H1 (cell line): ENCODE measurements at regions not wholly inside any gene's neighbourhood (a gene's known extent, or its start where the extent isn't known, plus 50 kb on each side); places are given as distances from the start of the nearest gene placed in this dataset.

Experiments
- CTCF ChIA-PET: fragments of 300-600 bp; sonication (Branson Sonifier 250); formaldehyde crosslinking; loops from one replicate; lab custom pipeline; 2021; ENCODE audit not compliant: partially characterized antibody; lab: Charles Lee
- POLR2A ChIA-PET: fragments of 300-600 bp; sonication (Branson Sonifier 250); formaldehyde crosslinking; loops from one replicate; lab custom pipeline; 2021; ENCODE audit warnings: inconsistent platforms; ENCODE audit not compliant: partially characterized antibody; lab: Charles Lee
- DNase-seq, 2 experiments: peaks; one replicate each; pipeline versions ENCODE4 v3.0.0 to v3.0.0-alpha.2; 2010 to 2022; ENCODE audit warnings: low spot score in 2 of 2, low read depth in 1 of 2, mixed read lengths in 1 of 2
- FAIRE-seq: peaks from 2 replicates; lab custom pipeline; 2011; peaks lifted over from hg19 to GRCh38; lab: Jason Lieb, UNC
- H2AFZ ChIP-seq: 2 replicates; pipeline ENCODE4 v1.8.1; 2012; ENCODE audit warnings: low read length, inconsistent platforms
- H2AK5ac ChIP-seq: 2 replicates; pipeline ENCODE4 v1.6.1; 2013; ENCODE audit warnings: low read depth, low read length
- H2BK120ac ChIP-seq: replicated peaks from 2 replicates; pipeline ENCODE3; 2013; ENCODE audit warnings: low read depth, low read length, inconsistent platforms
- H2BK12ac ChIP-seq: 2 replicates; pipeline ENCODE4 v1.6.1; 2013; ENCODE audit warnings: low read depth, low read length
- H2BK15ac ChIP-seq: 2 replicates; pipeline ENCODE4 v1.6.1; 2013; ENCODE audit warnings: low read length
- H2BK20ac ChIP-seq: 2 replicates; pipeline ENCODE4 v1.6.1; 2013; ENCODE audit warnings: low read length
- H2BK5ac ChIP-seq: 2 replicates; pipeline ENCODE4 v1.6.1; 2013; ENCODE audit warnings: low read depth, low read length
- H3K14ac ChIP-seq: 2 replicates; pipeline ENCODE4 v1.6.1; 2013; ENCODE audit warnings: inconsistent platforms; ENCODE audit not compliant: insufficient read length
- H3K18ac ChIP-seq: 2 replicates; pipeline ENCODE4 v1.6.1; 2013; ENCODE audit warnings: low read length; ENCODE audit errors: extremely low read depth
- H3K23ac ChIP-seq: 2 replicates; pipeline ENCODE4 v1.6.1; 2013; ENCODE audit warnings: inconsistent platforms; ENCODE audit not compliant: insufficient read length
- H3K23me2 ChIP-seq: 2 replicates; pipeline ENCODE4 v1.6.1; 2013; ENCODE audit warnings: low read depth, low read length
- H3K27ac ChIP-seq: 2 replicates; pipeline ENCODE4 v1.6.1; 2011; ENCODE audit warnings: low read depth, low read length, inconsistent platforms
- H3K27me3 ChIP-seq, 4 experiments: replicated peaks in 1 of 4; 1 replicate in 1 of 4; 2 replicates in 3 of 4; pipeline versions ENCODE4 v1.6.1 to v1.8.1; 2011 to 2013; ENCODE audit warnings: low read length in 3 of 4, mild to moderate bottlenecking in 3 of 4, inconsistent platforms in 2 of 4, mixed read lengths in 2 of 4, moderate library complexity in 1 of 4; ENCODE audit not compliant: control insufficient read depth in 3 of 4, insufficient read depth in 3 of 4; ENCODE audit errors: extremely low read depth in 1 of 4
- H3K36me3 ChIP-seq, 4 experiments: 2 replicates each; pipeline versions ENCODE4 v1.6.1 to v1.8.1; 2011 to 2013; ENCODE audit warnings: mild to moderate bottlenecking in 4 of 4, low read length in 3 of 4, moderate library complexity in 2 of 4, control low read depth in 1 of 4, inconsistent platforms in 1 of 4; ENCODE audit not compliant: insufficient read depth in 4 of 4, control insufficient read depth in 2 of 4
- H3K4ac ChIP-seq: replicated peaks from 2 replicates; pipeline ENCODE3; 2013; ENCODE audit warnings: low read length, low read depth, mixed read lengths, inconsistent platforms; ENCODE audit not compliant: insufficient read length
- H3K4me1 ChIP-seq, 4 experiments: replicated peaks in 1 of 4; 1 replicate in 1 of 4; 2 replicates in 3 of 4; pipeline versions ENCODE4 v1.6.1 to v1.8.1; 2011 to 2013; ENCODE audit warnings: low read length in 3 of 4, inconsistent platforms in 2 of 4, mixed read lengths in 1 of 4; ENCODE audit not compliant: insufficient read depth in 4 of 4, control insufficient read depth in 3 of 4
- H3K4me2 ChIP-seq, 2 experiments: 2 replicates each; pipeline versions ENCODE4 v1.6.1 to v1.8.1; 2011 to 2013; ENCODE audit warnings: low read depth in 2 of 2, low read length in 2 of 2, control low read depth in 1 of 2, inconsistent platforms in 1 of 2, mild to moderate bottlenecking in 1 of 2; ENCODE audit not compliant: insufficient read depth in 1 of 2
- H3K4me3 ChIP-seq, 4 experiments: fragments of 200-600, 300-600 bp in 1 of 4; sonication (generic), shearing (Covaris generic), sonication (Bioruptor Twin) in 1 of 4; 2 replicates each; pipeline versions ENCODE4 v1.5.1 to v1.8.1; 2011 to 2016; ENCODE audit warnings: low read length in 4 of 4, low read depth in 3 of 4, control low read depth in 2 of 4, inconsistent platforms in 2 of 4, mild to moderate bottlenecking in 2 of 4, mixed read lengths in 1 of 4, moderate library complexity in 1 of 4; ENCODE audit not compliant: insufficient read depth in 2 of 4; ENCODE audit errors: extremely low read depth in 1 of 4
- H3K56ac ChIP-seq: replicated peaks from 2 replicates; pipeline ENCODE3; 2013; ENCODE audit warnings: low read depth, mild to moderate bottlenecking, mixed read lengths, low read length, inconsistent platforms; ENCODE audit not compliant: insufficient read length
- H3K79me1 ChIP-seq: 2 replicates; pipeline ENCODE4 v1.6.1; 2013; ENCODE audit warnings: low read depth, low read length, control low read depth
- H3K79me2 ChIP-seq, 2 experiments: 2 replicates each; pipeline versions ENCODE4 v1.6.1 to v1.8.1; 2012 to 2013; ENCODE audit warnings: low read length in 2 of 2, mild to moderate bottlenecking in 2 of 2, inconsistent platforms in 1 of 2; ENCODE audit not compliant: insufficient read depth in 2 of 2, control insufficient read depth in 1 of 2
- H3K9ac ChIP-seq, 4 experiments: replicated peaks in 1 of 4; 1 replicate in 1 of 4; 2 replicates in 3 of 4; pipeline versions ENCODE4 v1.6.1 to v1.8.1; 2011 to 2013; ENCODE audit warnings: low read depth in 3 of 4, low read length in 3 of 4, control low read depth in 2 of 4, mild to moderate bottlenecking in 2 of 4, moderate library complexity in 2 of 4, inconsistent platforms in 1 of 4; ENCODE audit errors: extremely low read depth in 1 of 4
- H3K9me3 ChIP-seq, 2 experiments: 2 replicates each; pipeline versions ENCODE4 v1.6.1 to v1.8.1; 2012 to 2013; ENCODE audit warnings: mild to moderate bottlenecking in 2 of 2, moderate library complexity in 2 of 2, control low read depth in 1 of 2, inconsistent platforms in 1 of 2, low read depth in 1 of 2, low read length in 1 of 2, mixed read lengths in 1 of 2; ENCODE audit not compliant: insufficient read depth in 2 of 2
- H4K20me1 ChIP-seq, 2 experiments: replicated peaks in 1 of 2; 2 replicates each; pipeline versions ENCODE3 to v1.8.1; 2011 to 2013; ENCODE audit warnings: inconsistent platforms in 2 of 2, low read length in 2 of 2, mild to moderate bottlenecking in 1 of 2; ENCODE audit not compliant: insufficient read depth in 2 of 2, control insufficient read depth in 1 of 2
- H4K5ac ChIP-seq: 2 replicates; pipeline ENCODE4 v1.6.1; 2013; ENCODE audit warnings: low read length, low read depth, mixed read lengths, inconsistent platforms; ENCODE audit not compliant: insufficient read length
- H4K8ac ChIP-seq: 2 replicates; pipeline ENCODE4 v1.8.0; 2013; ENCODE audit warnings: mild to moderate bottlenecking, moderate library complexity, low read length, inconsistent platforms; ENCODE audit not compliant: insufficient read depth; ENCODE audit errors: extremely low read depth
- H4K91ac ChIP-seq: replicated peaks from 2 replicates; pipeline ENCODE3; 2013; ENCODE audit warnings: low read length, mixed read lengths, inconsistent platforms; ENCODE audit not compliant: insufficient read length
- BACH1 ChIP-seq: IDR thresholded peaks from 2 replicates; pipeline ENCODE4 v1.6.1; 2012; ENCODE audit warnings: low read length, improper control_type of control experiment
- BCL11A ChIP-seq, 2 experiments: IDR thresholded peaks; one replicate each; pipeline ENCODE4 v1.6.1; 2011; ENCODE audit warnings: low read depth in 2 of 2, low read length in 2 of 2, mild to moderate bottlenecking in 2 of 2
- E2F6 ChIP-seq: IDR thresholded peaks from 2 replicates; pipeline ENCODE4 v1.6.1; 2012; ENCODE audit warnings: inconsistent platforms
- KDM4A ChIP-seq: IDR thresholded peaks from one replicate; pipeline ENCODE4 v1.7.1; 2012; ENCODE audit warnings: low read depth, mild to moderate bottlenecking, moderate library complexity, low read length, inconsistent platforms; ENCODE audit not compliant: severe bottlenecking
- WGBS, 2 experiments: shearing (Covaris generic) in 1 of 2; methylation state at CpG; one replicate each; pipeline versions ENCODE4 v1.1.6 to v1.1.7; 2013 to 2015; ENCODE audit warnings: low lambda C conversion rate in 2 of 2, mixed read lengths in 2 of 2, inconsistent platforms in 1 of 2, low coverage in 1 of 2, missing lambda C conversion rate in 1 of 2; ENCODE audit not compliant: insufficient replicate concordance in 2 of 2, insufficient coverage in 1 of 2, insufficient read length in 1 of 2; ENCODE audit errors: extremely low coverage in 1 of 2, missing lambda C conversion rate in 1 of 2; 5-methylcytosine and 5-hydroxymethylcytosine counted together

GRCh38 chr13:32881777-32882145, 134.5 kb upstream of the KL start:
- Histone ChIP-seq H3K18ac (no peak overlapping the region), H3K9me3 (no peaks in the 10 kb centered on the region), H4K5ac (no peak overlapping the region), H4K8ac (no peak overlapping the region), H3K4me2 (no peak overlapping the region), H3K27ac (no peak overlapping the region), H3K23ac (no peak overlapping the region), H3K23me2 (no peaks in the 10 kb centered on the region), H3K14ac (no peak overlapping the region), H2BK15ac (no peak overlapping the region), H4K91ac (no peak overlapping the region), H2BK5ac (no peak overlapping the region), H3K36me3 (no peaks in the 10 kb centered on the region), H3K56ac (no peak overlapping the region), H3K79me1 (no peaks in the 10 kb centered on the region), H2BK12ac (no peak overlapping the region), H3K79me2 (no peaks in the 10 kb centered on the region), H3K4ac (no peak overlapping the region), H2AFZ (no peak overlapping the region), H3K9ac (no peak overlapping the region), H3K4me3 (no peak overlapping the region), H2BK120ac (no peak overlapping the region), H3K4me1 (no peaks in the 10 kb centered on the region), H2AK5ac (no peak overlapping the region), H2BK20ac (no peak overlapping the region), H3K27me3 (no peaks in the 10 kb centered on the region), H4K20me1 (no peaks in the 10 kb centered on the region)
- ChIA-PET POLR2A (interaction anchor here (0.7 kb wide), 1 partner anchor 9 kb away, joined by 3 read pairs; no protein-coding TSS in a partner anchor), CTCF (interaction anchor here (1.2 kb wide), 1 partner anchor 20 kb away, joined by 3 read pairs; no protein-coding TSS in a partner anchor)
- 92% methylated on average over 2 of the region's 2 CpGs; no CpG with 5 or more reads in 1 of the 2 experiments for WGBS, 2 experiments
- no peak for DNase-seq
- FAIRE-seq = no peak
- TF ChIP-seq KDM4A = no peak
- no peak for TF ChIP-seq BACH1
- TF ChIP-seq BCL11A (IDR thresholded peaks at IDR 0.05; ENCODE audit: low read depth in 2 of 2, low read length in 2 of 2) = no peak
- TF ChIP-seq E2F6 = no peak
